VCaP (cell line): ENCODE measurements at regions not wholly inside any gene's neighbourhood (a gene's known extent, or its start where the extent isn't known, plus 50 kb on each side); places are given as distances from the start of the nearest gene placed in this dataset.
"Not testable (repeated sequence)": the region's sequence is repeated elsewhere in the genome, so short reads cannot be mapped to it uniquely, and the experiment has no call there.

Experiments used
- H3K27ac ChIP-seq: fragments of 450-650 bp; 2 replicates; pipeline ENCODE4 v1.5.1; 2017
- TF ChIP-seq, protein P1 (sequence below): fragments of 450-650 bp; conservative IDR thresholded peaks from 2 replicates; pipeline ENCODE4 v1.5.1; 2017; ENCODE audit warnings: mild to moderate bottlenecking, moderate library complexity

DNA sequence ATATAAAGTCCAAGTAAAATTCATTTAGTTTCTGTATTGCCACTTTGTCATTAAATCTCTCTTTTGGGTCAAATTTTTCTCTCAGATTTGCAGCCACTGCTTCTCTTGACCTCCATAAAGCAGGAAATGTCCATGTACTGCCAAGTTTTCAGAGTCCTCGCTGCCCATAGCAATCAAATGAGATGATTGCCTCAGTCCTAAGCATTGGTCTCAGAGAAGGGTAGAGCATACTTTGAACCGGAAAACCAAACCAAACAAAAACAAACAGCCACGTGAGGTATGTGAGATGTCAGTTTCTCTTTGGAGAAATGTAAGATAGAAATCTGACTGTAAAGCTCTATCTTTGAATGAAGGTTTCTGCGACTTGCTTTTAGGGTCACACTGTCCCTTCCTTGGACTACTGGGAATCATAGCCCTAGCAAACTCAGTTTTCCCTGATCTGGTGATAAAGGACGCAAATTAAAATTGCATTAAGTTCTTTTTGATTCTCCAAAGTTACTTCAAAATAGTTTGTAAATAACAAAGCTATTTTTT is 505.4 kb upstream of the CITED2 start:
- TF ChIP-seq, protein P1, sequence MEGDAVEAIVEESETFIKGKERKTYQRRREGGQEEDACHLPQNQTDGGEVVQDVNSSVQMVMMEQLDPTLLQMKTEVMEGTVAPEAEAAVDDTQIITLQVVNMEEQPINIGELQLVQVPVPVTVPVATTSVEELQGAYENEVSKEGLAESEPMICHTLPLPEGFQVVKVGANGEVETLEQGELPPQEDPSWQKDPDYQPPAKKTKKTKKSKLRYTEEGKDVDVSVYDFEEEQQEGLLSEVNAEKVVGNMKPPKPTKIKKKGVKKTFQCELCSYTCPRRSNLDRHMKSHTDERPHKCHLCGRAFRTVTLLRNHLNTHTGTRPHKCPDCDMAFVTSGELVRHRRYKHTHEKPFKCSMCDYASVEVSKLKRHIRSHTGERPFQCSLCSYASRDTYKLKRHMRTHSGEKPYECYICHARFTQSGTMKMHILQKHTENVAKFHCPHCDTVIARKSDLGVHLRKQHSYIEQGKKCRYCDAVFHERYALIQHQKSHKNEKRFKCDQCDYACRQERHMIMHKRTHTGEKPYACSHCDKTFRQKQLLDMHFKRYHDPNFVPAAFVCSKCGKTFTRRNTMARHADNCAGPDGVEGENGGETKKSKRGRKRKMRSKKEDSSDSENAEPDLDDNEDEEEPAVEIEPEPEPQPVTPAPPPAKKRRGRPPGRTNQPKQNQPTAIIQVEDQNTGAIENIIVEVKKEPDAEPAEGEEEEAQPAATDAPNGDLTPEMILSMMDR, result no peak
- no peak overlapping the region for H3K27ac ChIP-seq

DNA sequence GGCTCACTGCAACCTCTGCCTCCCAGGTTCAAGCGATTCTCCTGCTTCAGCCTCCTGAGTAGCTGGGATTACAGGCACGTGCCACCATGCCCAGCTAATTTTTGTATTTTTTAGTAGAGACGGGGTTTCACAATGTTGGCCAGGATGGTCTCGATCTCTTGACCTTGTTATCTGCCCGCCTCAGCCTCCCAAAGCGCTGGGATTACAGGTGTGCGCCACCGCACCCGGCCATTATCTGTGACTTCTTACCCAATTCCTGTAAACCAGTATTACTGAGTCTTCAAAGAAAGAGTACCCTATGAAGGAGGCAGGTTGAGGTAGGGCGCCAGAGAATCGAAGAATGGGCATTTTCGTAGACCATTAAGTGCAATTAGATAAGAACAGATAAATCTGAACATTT is 504.8 kb upstream of the CITED2 start:
- not testable (repeated sequence) for H3K27ac ChIP-seq

DNA sequence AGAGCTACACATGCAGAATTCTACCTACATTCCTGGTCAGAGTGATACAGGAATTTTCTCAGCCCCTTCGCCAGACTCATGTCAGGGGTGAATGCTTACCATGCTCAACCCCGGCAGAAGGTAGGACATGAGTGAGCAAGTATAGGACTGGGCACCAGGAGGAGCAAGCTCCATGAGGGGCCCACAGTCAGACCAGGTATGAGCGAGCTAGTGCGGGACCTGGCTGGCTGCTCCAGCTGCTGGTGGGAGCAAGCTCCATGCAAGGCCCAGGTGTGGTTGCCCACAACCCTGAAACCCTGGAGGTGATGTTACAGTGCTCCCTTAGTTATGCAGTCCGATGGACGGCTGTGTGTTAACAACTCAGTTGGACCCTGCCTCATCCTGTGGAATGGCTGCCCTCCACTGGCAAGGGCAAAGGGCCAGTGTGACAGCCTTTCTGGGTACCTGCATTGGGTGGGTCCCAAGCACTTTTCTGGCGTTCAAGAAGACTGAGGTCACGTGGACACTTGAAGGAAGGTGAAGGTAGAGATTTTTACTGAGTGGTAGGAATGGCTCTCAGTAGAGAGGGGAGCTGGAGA is 503.5 kb upstream of the CITED2 start:
- no peak overlapping the region for H3K27ac ChIP-seq

DNA sequence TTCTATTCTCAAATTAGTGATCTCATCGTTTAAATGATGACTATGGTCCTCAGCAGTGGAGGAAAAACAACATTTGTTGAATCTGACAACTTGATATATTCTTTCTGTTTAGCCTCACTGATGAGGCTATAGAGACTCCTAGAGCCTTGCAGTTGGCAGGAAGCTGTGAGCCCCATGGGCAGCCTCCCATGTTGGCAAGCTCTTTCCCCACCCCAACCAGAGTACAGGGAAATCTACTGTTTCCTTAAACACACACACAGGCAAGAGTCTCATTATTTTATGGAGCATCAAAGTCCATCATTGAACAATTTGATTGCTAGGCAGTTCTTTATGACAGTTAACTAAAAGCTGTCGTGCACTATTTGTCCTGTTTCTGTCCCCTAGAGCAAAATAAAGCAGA is 498.2 kb upstream of the CITED2 start:
- no peak overlapping the region for H3K27ac ChIP-seq
- TF ChIP-seq, protein P1, result no peak

More for the DNA sequence above, 503.5 kb upstream of the CITED2 start:
- TF ChIP-seq, protein P1, result no peak

DNA sequence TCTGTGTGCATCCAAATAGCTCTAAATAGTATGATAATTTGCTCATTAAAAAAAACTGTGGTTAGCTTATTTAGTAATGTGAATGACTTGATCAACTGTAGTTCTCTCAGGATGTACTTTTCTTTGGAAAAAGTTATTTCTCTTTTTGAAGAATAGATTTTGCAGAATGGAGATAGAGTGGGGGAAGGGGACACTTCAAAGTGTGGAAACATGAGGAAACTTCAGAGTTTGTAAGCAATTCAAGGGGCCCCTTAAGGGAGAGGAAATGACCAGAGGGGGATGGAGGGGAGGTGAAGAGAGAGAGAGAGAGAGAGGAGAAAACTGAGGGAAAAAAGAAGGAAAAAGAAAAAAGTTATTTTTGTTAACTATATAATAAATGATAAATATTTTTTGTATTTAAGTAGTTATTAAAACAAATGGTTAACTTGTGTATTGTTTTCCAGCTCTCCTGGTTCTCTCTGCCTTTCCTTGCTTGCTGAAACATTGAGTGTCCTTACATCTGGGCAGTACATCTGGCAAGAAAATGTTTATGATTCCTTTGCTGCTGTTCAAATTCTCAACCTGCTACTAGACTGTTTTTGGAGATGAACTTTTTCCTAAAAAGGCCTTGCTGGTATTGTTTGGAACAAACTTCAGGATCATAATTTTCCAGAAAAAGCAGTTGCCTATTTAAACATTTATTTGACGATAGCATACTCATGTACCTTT is 497.5 kb upstream of the CITED2 start:
- TF ChIP-seq, protein P1, result no peak
- H3K27ac ChIP-seq, result no peak overlapping the region

DNA sequence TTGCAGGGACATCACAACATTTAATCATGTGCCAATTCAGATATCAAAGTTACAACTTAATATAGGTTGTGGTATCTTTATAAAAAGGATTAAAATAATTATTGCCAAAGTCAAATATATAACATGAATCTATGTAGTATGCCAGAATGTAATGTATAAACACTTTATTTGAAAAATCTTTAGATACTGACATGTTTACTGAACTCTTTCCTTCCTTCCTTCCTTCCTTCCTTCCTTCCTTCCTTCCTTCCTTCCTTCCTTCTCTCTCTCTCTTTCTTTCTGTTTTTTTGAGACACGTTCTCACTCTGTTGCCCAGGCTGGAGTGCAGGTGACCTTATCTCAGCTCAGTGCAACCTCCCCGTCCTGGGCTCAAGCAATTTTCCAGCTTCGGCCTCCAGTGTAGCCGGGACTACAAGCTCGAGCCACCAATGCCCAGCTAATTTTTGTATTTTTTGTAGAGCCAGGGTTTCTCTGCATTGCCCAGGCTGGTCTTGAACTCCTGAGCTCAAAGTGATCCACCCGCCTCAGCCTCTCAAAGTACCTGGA is 496.8 kb upstream of the CITED2 start:
- H3K27ac ChIP-seq, result no peak overlapping the region
- TF ChIP-seq, protein P1, result no peak

DNA sequence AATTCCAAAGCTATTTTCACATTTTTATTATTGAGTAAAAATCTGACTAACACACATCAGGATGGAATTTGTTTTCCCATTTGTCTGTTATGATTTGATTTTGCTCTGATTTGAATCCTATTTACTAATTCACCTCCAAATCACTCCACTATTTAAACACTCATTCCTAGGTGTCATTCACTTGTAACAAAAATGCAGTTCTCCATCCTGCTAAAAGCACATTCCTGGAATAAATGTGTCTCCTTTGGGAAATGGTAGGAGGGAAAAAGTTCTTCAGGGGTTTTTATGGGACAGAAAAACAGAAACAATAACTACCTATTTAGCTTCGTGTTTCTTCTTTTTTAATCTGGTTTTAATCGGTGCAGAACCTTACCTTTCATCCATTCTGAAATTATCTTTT is 494.1 kb upstream of the CITED2 start:
- TF ChIP-seq, protein P1, result no peak
- H3K27ac ChIP-seq, result no peak overlapping the region

DNA sequence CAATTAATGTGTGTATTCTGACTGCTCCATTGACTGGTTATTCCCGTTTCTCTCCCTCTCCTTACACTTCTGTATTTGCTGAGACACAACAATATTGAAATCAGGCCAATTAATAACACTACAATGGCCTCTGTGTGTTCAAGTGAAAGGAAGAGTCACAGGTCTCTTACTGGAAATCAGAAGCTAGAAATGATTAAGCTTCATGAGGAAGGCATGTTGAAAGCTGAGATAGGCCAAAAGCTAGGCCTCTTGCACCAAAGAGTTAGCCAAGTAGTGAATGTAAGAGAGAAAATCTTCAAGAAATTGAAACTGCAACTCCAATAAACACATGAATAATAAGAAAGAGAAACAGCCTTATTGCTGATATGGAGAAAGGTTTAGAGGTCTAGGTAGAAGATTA is 489.5 kb upstream of the CITED2 start:
- H3K27ac ChIP-seq, result no peak overlapping the region
- TF ChIP-seq, protein P1, result no peak
